Pulmonary artery endothelial cell (primary cell): ENCODE measurements at regions not wholly inside any gene's neighbourhood (a gene's known extent, or its start where the extent isn't known, plus 50 kb on each side); places are given as distances from the start of the nearest gene placed in this dataset.
"Not testable (repeated sequence)": the region's sequence is repeated elsewhere in the genome, so short reads cannot be mapped to it uniquely, and the experiment has no call there.

Experiments
- DNase-seq: peaks from one replicate; pipeline ENCODE4 v3.0.0-alpha.2; 2011; ENCODE audit warnings: low read depth, low spot score

DNA sequence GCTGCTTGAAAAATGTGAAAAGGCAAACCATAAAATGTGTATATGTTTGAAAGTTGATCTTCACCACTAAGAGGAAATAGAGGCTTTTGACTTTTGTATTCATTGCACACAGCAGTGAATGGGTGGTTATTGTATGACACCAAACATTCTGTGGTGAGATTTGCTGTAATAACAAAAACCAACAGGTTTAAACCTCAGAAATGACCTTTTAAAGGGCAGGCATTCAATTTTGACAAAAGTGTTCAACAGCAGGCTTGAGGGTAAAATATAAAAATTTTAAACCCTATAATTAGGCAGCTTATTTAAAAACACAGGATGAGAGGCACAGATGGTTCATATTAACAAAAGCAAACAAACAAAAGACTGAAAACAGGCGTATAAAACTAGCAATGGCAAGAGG lies 128.1 kb upstream of the NUDT12 start:
- no peak for DNase-seq

DNA sequence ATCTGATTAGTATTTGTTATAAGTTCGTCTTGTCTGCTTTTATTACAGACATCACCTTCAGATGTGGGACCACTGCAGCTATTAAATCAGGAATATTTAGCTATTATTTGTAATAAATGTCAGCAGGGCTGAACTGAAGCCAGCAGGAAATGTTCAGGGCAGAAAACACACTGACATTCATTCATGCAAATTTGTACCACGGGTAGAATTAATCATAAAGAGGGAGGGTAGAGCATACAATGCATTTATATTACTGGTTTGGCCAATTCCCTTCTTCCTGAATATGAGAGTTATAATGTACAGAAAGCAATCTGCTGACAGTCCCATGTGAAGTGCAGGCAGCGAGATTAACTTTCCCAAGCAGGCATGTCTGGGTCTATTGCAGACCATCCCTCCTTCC lies 117.3 kb upstream of the NUDT12 start:
- DNase-seq: no peak

DNA sequence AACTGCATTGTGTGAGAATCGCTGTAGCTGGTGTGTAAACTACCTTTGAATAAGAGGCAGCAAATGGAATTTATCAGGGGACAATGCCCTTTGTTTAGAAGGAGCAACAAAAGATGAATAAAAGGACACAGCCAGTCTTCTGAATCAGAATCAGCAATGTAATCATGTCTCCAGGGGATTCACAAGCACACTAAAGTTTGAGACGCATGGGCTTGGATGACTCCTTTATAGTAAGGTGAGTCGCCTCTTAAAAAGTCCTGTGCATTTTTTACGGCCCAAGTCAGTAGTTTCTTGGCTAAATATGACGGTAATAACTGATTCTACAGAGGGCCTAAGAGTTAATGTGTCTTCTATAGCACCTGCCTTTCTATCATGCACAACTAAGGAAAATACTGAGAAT lies 113.6 kb upstream of the NUDT12 start:
- DNase-seq: not testable (repeated sequence)

DNA sequence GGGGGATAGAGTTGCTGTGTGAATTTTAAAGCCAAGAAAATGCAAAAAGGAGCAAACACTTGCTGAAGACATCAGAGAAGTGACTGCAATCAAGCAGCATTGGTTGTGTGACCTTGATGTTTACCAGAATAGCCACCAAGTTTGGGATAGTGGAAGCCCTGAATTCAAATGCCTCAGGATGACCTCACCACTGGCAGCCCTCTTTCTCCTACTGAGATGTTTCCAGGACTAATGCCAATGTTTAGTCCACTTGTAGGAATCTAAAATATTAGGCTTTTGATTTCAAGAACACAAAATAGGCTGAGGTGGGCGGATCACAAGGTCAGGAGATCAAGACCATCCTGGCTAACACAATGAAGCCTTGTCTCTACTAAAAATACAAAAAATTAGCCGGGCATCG lies 112.2 kb upstream of the NUDT12 start:
- DNase-seq: no peak

DNA sequence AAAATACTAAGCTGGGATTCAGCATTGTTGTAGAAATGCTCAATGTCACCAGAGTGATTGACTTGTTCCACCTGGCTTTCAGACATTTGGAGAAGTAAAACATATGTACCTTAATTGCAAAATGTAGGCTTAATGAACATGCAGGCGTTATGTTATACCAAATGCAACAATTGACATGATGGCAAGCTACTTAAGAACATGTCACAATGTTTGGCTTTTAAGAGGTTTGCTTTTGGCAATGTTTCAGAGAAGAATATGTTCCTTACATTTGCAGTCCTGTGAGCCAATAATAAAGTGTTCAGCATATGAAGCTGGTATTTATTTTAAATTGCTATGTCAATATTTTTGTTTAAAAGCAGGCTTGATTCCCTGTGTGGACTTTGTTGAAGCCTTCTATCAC lies 111.7 kb upstream of the NUDT12 start:
- DNase-seq: no peak

DNA sequence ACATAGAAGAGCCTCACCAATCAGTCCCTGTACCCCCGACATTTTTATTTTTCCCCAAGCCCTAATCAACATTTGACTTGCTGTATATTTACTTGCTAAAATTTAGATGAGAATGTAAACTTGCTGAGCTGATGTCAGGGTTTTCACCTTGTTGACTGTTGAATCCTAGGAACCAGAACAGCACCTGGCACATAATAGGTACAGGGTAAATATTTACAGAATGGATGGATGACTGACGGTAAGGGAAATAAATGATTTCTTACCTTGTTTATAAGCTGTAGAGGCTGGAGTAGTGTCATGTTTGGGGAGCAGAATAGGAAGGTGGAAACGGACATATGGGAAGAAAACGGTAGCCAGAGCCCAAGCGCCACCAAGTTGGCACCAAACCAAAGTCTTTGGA lies 107.0 kb upstream of the NUDT12 start:
- DNase-seq: no peak

DNA sequence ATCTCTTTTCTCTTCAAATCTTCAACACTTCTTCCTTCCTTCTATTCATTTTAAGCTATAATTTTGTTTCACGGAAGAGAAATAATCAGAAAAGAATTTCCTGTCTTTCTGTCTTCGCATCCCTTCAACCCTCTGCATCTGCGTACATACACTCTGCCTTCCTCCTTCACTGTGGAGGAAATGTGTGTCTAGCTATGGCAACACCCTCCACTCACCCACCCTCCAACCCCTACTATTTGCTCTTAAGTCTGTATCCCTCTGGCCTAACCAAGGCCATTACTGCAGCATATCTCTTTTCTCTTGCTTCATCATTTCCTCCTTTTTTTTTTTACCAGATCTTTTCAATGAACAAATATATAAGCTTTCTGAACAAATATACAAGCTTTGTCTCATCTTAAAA lies 105.7 kb upstream of the NUDT12 start:
- DNase-seq: peak; percentile 73

DNA sequence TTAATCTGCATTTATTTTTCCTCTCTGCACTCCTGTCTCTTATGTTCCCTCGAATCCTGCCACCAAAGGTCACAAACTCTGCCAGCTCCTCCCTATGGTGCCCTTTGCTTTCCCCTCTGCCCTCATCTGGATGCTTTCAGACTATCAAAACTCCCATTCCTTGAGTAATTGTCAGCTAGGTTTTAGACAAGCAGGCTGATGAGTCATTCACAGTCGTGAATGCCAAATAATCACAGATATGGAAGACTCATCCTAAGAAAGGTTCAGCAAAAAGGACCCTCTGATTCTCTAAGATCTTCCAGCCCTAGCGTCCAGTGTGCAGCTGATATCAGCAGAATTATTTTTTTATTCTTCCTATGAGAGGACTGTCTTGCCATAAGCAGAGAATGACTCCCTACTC lies 104.5 kb upstream of the NUDT12 start:
- DNase-seq: peak; percentile 17

DNA sequence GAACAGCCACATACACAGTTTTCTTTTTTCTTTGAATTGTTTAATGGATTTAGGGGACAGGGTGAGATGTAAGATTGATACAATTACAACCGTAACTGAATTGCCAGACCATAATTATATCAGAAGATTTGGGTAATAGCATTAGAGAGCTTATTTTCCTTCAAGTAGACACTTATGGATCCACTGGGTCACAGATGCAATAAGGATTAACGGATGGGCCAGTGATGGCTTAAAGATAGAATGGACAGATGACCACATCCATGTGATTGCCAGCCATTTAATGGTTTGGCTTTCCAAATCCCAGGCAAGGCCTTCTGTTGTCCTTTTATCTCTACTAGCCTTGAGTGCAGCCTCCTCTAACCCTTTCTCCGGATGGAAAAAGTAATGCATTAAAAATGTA lies 94.7 kb upstream of the NUDT12 start:
- DNase-seq: no peak

DNA sequence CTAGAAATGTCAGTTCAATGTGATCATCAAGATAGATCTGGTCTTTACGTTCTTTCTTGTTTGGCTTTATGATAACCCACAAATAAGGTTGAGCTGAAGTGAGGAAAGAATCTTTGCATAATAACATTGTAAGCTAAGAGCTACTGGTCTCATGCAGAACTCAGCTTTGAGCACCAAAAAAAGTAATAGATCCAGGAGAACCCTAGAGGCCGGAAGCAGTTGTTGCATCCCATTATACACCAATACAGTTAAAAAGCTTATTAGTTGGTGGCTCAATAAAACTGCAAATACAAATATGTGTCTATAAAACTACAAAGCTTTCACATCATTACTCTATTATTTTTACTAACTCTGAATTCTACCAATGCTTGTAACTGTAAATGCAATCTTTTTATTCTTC lies 85.5 kb upstream of the NUDT12 start:
- DNase-seq: no peak

DNA sequence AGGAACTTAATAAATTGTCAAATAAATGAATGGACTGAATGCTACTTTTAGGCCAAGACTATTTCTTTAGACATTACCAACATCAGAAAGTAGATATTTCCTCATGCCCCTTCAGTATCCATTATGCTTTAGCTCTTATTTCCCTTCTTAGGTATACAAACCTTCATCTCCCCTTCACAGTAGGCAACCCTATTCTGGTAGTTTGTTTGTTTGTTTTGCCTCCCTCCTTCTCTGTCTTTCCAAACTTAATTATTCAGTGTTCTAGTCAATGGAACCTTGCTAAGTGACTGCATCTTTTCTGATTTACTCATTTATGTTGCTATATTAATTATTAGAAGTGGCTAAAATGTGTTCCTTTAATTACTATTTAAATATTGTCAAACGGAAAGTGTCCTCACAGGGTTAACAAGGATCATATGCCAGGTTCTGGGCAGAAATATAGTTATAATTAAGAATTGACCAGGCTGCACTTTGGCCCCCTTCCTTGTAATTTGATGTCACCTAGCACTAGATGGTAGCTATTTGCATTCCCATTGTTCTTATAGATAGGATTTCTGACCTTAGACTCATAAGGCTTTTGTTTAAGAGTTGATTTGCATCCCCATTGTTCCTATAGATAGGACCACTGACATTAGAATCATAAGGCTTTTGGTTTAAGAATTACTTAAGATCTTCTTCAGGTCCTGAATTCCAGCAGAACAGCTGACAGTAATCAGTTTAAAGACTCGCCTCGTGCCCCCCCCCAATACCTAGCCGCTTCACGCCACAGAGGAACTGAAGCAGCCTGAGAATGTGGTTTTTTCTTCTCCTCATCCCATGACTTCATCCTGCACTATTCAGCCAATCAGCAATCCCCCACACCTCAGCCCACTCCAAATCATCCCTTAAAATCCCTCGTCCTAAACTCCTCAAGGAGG lies 84.4 kb upstream of the NUDT12 start:
- no peak for DNase-seq

DNA sequence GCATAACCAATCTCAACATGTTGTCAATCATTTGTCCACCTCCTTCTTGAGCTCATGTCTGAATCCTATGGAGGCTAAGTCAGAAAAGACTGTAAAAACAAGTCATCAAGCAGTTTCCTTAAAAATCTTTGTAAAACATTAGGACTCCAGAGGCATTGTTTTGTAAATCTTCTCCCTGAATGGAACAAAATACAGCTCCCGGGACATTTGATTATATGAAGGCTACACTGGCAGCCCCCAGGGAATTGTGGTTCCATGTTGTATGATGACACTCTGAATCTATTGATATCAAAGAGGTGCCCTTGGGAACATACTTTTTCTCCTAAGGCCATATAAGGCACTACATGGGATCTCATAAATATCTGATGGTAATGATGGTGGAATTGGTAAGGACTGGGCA lies 83.2 kb upstream of the NUDT12 start:
- DNase-seq: no peak

DNA sequence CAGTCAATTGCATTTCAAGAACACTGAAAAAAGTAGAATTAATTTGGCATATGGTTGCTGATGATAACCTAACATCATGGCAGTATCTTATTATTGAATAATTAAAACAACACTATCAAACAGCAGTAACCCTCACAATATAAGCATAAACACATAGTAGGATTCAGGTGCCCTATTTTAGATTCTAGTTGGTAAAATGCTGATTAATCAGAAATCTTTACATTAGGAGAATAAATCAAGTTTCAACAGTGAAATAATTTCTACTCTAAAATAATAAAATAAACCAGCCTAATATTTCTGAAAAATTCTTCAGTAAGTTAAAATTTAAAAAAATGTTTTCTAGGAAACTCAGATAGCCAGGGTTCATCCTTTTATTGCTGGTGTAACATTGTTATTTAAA lies 76.4 kb upstream of the NUDT12 start:
- DNase-seq: no peak

DNA sequence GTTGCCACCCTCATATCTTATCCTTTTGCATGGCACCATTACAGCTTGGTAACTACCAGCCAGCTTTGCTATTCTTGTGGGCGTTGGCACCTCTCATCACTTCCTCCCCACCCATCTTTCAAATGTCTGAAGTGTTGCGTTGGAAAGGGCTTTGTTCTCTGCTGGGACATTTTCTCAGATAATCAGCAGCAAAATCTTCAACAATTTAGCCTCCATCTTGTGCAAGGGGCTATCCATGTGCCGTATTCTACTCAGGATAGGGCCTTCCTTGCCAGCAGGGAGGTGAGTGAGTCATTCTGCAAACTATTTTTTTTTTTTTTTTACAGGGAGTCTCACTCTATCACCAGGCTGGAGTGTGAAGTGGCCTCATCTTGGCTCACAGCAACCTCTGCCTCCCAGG lies 62.1 kb upstream of the NUDT12 start:
- no peak for DNase-seq

DNA sequence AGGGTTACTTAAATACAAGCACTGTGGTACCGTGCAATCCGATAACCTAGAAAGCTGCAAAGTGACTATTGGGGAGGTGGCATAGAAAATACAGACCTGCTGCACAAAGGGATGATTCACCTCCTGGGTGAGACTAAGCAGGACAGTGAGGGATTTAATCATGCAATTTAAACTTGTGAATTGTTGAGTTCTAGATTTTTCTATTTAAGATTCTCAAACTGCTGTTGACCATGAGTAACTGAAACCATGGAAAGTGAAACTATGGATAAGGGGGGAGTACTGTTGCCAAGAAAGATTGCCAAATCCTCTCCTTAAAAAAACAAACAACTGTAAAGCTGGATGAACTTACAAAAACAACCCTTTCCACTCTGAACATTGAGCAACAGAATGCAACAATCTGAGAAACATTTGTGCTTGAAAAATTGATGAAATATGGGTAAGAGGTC lies 61.5 kb upstream of the NUDT12 start:
- no peak for DNase-seq

DNA sequence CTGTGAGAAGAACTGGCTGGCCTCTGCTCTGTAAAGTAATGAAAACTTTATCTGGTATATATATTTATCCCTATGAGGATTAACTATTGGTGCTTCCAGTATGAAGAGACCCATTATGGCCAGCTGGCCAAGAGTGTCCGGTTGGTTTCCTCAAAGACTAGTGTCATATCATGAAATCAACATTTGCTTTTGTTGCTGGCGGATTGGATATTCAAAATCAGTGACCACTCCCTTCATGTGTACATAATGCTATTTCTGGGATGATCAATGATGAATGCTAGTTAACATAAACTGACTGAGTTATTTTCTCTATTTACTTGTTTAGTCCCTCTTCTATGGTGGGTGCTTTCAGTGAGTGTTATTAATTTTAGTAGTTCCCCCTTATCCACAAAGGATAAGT lies 60.8 kb upstream of the NUDT12 start:
- DNase-seq: no peak

DNA sequence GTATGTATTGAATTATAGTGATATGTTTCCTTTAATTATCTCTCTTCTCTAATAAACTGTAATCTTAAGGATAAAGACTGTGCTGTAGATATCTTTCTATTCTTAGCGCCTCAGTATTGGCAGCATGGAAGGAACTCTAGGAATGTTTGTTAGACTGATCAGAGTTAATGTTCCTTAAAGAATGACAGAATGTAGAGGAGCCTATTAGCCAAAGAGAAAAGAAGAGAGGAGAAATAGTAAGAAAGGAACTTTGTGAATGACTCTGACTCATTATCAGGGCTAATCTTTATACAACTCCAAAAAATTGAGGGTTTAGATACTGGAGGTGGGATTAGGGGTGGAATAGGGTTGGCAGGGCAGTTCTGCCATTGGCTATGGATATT lies 59.0 kb upstream of the NUDT12 start:
- DNase-seq: no peak

DNA sequence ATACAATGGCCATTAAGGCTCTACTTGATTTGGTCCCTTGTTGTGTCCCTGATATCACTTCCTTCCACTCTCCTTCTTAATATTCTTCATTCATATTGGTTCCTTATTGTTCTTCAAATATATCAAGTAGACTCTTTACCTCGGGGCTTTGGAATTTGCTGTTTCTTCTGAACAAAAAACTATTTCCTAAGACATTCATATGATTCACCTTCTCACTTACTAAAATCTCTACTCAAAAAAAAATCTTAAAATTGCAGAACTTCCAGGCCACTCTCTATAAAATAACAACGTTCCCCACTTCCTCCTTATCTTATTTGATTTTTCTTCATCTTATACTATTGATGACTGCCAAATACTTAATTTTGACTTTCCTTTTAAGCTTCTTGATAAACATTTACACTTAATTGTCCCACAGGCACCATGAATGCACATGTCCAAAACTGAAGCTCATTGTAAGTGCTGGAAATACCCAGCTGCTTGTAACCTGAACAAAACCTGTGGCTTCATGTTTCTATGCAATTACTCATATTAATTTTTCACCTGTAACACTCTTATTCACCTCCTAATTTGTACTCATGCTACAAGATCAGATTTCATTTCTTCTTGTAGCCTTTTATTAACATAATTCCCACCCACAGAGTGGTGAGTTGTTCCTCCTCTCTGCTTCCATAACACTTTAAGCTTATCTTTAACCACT lies 58.4 kb upstream of the NUDT12 start:
- no peak for DNase-seq

DNA sequence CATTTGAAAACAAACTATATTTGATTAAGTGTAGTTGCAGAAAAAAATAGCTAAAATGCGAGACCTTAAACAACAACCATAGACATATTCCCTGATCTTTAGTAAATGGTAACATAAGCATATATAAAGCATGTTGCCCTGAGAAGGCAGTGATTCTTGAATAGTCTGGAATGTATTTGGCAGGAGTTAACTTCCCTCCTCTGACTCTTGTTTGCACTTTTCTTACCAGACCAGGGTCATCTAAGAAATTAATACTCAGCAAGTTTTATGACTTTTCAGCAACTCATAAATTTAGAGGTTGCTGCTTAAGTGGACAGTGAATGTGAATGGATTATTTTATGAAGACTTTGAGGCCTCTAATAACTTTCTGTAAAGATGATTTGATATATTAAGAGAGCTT lies 55.3 kb upstream of the NUDT12 start:
- no peak for DNase-seq

DNA sequence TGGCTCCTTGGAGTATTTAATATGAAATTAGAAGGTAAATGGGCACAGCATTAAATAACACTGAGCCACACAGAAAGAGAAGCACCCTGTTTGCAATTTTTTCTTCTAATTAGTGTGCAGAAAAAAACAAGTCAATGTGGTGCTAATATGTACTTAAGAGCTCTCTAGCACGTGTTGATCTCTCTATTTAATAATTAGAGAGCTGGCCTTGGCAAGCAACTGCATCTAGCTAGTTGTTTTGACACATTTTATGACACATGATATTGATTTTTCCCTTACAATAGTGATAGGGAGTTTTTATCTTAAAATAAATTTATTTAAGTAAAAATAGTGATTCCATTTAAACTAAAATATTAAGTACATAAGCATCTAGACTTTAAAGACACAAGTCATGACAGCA lies 54.5 kb upstream of the NUDT12 start:
- no peak for DNase-seq

DNA sequence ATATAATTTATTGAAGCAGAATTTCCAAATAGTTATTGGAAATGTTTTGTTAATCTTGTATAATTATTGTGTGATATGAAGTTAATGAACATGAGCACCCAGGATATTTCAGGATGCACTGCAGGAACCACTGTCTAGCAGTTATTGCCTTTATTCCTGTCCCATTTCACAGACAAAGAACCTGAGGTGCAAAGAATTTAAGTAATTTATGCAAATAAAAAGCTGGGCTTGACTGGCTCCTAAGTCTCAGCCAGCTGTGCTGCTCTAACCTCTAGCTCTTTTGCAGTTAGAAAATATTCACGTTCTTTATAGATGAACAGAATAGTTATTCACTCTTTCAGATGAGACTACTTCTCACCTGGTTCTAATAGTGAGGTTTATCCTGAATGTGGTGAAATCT lies 50.0 kb upstream of the NUDT12 start:
- DNase-seq: no peak
